HG03558 (cell line): ENCODE measurements at regions not wholly inside any gene's neighbourhood (a gene's known extent, or its start where the extent isn't known, plus 50 kb on each side); places are given as distances from the start of the nearest gene placed in this dataset.

Experiments
- ATAC-seq: cut with Tn5 transposase; IDR thresholded peaks from one replicate; pipeline ENCODE4 v1.9.1; 2021; ENCODE audit warnings: moderate number of reproducible peaks; ENCODE audit not compliant: unreplicated experiment; ENCODE audit errors: extremely low read depth

DNA sequence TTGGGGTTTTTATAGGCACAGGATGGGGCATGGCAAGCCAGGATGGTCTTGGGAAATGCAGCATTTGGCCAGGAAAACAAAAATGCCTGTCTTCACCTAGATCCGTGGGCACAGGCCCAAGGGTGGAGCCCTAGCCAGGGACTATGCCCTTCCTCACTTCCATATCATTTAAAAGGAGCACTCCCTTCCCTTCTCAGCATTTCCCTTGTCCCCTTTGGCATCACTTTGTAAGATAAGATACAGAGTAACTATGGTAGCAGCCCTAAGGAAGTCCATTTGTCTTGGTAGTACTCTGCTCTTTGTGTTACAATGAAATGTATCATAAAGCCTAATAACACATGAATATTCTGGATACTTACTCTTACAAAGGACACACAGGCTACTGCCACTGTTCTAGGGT, 1092.6 kb upstream of the TENM4 start:
- no peak for ATAC-seq

DNA sequence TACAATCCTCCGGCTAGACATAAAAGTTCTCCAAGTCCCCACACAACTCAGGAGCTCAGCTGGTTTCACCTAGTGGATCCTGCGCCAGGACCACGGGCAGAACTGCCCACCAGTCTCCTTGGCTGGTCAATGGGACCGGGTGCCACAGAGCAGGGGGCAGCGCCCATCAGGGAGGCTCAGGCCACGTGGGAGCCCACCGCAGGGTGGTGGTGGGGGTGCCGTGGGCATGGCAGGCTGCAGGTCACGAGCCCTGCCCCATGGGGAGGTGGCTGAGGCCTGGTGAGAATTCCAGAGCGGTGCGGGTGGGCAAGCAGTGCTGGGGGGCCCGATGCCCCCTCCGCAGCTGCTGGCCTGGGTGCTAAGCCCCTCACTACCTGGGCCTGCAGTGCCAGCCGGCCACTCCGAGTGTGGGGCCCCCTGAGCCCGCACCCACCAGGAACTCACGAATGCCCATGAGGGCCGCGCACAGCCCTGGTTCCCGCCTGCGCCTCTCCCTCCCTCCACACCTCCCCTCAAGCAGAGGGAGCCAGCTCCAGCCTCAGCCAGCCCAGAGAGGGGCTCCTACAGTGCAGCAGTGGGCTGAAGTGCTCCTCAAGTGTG, 1091.9 kb upstream of the TENM4 start:
- ATAC-seq: no peak

DNA sequence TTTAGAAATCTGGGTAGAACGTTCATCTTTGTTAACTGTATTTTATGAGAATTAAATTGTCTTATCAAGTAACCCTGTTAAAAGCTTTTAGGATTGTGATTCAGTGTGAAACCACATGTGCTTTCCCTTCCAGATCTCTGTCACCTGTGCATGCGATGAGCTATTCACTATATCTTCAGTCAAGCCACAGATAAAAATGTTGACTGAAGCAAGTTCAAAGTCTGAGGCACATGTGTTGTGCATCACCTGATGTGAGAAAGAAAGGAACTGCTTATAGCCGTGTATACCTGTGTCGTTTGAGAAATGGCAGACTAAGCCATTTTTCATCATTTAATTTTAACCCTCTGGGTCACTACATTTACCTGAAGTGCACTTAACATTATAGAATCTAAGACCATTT, 1088.9 kb upstream of the TENM4 start:
- ATAC-seq: no peak

DNA sequence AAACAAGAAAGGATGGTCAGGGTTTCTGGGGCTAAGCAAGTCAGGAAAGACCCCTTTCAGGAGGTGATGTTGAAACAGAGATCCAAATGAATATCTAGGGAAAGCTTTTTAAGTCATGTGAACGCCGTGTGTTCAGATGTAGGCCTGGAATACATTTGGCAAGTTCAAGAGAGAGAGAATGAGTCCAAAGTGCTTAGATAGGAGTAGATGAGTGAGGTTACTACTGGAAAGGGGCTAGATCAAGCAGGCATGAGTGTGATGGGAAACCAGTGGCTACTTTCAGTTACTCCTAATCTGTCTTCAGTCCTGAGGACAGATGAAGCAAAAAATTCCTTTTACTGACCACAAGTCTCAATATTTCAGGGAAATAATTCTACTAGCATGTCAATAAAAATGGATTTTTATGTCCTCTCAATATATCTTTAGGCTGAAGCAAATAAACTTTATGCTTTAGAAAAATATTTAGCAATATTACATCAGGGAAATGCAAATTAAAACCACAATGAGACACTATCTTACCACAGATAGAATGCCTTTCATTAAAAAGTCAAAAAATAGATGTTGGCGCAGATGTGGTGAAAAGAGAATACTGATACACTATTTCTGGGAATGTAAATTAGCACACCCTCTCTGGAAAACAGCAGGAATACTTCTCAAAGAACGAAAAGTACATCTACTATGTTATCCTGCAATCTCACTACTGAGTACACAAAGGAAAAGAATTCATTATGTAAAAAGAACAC, 1085.0 kb upstream of the TENM4 start:
- no peak for ATAC-seq

DNA sequence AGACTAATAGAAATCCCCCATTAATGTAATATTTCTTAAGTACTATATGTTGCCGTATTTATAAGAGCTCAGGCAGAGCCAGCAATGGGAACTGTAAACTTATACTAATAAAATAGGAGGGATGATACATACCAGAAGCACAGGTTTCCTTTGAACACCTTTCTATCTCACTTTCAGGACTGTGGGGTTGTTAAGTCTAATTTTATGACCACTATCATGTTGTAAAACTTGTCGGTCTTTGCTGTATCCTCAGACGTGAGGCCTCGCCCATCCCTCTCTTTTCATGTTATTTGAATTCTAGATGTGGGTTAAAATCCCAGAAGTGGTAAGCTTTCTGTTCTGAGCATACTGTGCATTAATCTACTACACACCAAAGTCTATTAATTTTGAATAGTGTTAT, 1083.5 kb upstream of the TENM4 start:
- ATAC-seq: no peak

DNA sequence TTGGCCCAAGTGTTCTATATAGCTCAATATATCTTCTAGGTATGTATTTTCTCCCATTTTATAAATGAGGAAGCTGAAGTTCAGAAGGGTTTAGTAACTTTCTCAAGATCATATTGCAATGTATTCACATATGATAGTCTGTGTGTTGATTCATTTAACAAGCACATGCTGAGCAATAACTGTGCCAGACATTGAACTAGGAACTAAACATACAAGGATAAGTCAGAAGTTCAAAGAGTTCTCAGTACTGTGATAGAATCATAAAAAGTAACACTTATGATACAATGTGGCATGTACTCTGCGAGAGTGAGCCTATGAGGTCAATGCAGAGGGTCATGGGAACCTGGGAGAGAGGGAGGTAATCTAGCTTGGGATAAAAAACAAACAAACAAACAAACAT, 1082.2 kb upstream of the TENM4 start:
- ATAC-seq: no peak

DNA sequence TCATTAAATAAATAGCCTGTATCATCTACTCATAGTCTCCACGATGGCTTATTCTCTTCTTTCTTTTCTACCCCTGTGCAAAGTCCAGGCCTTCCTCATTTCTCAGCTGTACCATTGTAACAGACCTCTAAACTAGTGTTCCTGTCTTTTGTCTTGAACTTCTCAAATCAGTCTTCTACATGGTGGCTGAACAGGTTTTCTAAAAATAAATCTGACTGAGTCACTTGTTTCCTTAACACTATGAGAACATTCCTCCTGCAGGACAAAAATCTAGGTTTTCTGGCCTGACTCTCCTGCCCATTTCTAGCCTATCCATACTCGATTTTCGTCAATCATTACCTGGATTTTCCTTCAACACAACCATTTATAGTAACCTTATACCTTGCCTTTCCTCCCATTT, 1080.8 kb upstream of the TENM4 start:
- no peak for ATAC-seq

DNA sequence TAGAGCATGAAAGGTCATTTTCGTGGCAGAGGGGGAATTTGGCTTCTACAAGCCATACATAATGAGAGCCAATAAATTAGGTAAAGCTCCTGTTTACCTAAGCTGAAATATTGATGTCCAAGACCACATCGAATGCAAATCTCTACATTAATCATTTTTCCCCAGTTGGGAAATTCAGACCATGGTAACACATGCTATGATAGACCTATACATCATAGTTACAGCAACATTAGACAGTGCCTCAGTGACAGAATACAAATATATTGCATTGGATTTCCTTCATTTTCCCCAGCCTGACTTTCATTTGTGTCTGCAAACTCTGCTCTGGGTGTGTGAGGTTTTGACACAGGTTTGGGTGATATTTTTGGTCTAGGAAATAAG, 1079.7 kb upstream of the TENM4 start:
- no peak for ATAC-seq

DNA sequence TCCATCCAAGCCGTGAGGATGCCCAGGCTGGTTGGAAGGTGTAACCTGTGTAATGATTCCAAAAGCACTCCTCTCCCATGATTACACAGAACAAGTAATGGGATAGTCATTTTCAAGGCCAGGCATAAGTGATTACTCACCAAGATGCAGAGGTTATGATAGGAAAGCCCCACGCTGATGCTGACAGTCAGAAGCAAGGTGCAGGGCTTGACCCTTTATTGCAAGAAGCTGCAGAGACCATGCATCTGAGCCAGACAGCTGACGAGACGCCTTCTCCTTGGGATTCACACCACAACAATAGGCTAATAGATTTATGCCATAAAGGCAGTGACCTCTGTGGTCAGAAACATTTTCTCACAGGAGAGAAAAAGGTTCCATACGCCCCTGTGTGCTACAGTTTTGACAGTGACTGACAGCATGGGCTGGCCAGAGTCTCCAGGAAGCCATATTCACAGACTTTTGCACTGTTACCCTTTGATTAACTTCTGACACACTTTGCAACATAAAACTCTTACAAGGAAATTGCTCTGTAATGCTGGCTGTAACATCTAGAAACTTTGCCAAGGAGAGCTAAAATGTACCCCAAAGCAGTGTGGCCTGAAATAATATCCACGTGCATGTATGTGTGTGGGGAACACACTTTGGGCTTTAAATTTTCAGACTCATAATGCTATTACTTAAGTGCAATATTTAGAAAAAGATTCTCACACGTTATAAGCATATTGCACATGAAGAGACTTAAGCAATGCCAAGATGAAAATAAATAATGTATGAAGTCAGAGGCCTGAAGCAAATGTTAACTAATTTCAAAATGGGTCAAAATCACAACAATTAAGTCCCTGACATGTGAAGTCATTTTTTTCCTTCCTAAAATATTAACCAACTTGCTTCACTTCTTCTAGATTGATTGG, 1079.0 kb upstream of the TENM4 start:
- no peak for ATAC-seq

DNA sequence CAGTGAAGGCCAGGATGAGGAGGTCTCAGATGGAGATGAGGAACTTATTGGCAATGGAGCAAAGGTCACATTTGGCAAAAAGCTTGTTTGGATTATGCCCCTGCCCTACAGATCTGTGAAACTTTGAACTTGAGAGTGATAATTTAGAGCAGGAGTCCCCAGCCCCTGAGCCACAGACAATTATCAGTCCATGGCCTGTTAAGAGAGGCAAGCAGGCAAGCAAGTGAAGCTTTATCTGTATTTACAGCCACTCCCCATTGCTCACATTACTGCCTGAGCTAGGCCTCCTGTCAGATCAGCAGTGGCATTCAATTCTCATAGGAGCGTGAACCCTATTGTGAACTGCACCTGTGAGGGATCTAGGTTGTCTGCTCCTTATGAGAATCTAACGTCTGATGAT, 1076.9 kb upstream of the TENM4 start:
- no peak for ATAC-seq

DNA sequence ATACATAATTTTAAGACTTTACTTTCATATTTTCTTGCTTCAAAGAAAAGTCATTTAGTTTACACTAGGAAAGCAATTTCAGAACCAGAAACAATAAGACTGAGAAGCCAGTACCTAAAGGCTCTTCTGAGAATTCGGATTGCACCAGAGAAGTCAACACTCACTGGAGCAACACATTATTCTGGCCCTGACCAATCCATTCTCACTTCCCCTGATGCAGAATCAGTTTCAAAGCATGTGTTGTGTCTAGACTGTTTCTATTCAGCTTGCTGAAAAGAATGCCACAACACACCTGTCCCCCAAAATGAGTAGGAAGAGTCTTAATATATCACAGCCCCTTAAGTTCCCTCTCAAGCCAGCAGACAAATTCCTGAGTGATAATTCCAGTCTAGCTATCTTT, 1074.3 kb upstream of the TENM4 start:
- no peak for ATAC-seq

DNA sequence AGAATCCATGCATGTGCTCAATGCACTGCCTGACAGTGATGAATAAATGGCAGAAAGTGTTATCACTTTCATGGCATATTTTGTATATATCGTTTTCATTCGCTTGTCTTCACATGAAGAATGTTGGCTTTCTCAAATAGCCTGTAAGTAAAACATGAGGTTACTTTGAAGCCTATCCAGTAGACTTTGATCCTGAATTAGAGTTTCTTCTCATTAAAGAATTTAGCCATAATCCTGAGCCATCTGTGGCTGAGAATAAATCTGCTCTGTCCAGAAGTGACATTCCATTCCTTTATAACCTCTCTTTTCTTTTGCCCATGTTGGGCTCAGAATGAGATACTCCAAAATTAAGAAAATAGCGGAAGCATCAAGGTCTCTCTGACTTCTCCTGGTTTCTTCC, 1071.7 kb upstream of the TENM4 start:
- ATAC-seq: no peak

DNA sequence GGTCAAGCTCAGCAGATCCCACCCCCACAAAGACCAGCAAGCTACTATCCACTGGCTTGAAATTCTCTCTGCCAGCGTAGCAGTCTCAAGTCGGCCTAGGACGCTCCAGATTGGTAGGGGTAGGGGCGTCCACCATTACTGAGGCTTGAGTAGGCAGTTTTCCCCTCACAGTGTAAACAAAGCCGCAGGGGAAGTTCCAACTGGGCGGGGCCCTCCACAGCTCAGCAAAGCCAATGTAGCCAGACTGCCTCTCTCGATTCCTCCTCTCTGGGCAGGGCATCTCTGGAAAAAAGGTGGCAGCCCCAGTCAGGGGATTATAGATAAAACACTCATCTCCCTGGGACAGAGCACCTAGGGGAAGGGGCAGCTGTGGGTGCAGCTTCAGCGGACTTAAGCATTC, 1064.9 kb upstream of the TENM4 start:
- no peak for ATAC-seq

DNA sequence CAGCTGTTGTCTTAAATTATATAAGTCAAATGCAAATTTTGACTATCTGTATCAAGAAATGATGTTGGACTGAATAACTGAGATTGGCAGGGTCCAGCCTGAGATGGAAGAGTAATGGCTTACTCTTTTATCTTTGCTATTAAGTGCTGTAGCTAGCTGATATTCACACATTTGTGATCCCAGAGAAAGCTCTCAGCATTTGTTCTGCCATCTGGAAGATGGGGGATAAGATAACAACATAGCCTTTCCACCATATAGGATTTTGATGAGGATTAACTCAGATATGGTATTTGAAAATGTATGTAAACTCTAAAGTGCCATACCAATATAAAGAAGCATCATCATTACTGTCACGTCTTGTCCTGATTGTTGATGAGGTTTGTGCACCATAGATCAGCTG, 1063.2 kb upstream of the TENM4 start:
- ATAC-seq: no peak

DNA sequence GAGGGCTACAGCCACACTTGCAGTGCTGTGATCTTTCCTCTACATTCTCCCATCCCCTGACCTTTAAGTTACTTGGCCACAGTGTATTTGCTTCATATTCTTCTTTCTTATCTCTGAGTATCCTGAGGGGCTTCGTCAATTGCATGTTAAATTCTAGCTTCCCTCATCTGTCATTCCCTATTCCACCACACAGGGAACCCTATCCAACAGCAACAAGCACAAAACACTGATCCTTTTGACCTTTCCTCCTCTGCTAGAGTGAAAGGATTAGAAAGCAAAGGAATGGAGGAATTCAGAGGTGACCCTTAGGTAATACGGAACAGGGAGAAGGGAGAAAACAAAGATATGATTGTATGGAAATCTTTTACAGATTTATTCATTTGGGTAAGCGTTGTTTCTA, 1061.7 kb upstream of the TENM4 start:
- no peak for ATAC-seq

DNA sequence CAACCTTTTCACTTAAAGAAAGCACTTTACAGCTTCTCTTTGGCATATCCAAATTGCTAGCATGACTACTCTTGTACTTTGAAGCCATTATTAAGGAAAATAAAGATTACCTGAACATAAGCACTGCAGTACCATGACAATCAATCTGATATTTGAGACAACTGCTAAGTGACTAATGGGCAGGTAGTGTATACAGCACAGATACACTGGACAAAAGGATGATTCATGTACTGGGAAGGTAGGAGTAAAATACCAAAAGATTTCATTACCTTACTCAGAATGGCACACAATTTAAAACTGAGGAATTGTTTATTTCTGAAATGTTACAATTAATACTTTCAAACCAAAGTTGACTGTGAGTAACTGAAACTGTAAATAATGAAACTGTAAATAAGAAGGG, 1054.3 kb upstream of the TENM4 start:
- no peak for ATAC-seq

DNA sequence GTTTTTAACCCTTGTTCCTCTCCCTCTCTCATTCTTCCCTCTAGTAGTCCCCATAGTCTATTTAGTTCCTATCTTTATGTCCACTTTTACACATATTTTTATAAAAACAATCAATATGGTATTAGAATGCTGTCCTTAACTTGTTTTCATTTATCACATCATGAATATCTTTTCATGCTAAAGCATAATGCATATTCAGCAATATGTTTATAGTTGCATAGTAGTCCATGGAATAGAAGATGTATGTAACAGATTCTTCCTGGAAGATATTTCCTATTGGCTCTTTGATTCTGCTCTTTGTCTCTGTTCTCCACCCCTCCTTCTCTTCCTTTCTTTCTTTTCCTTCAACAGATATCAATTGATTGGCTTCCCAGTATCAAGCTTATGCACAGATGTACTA, 1047.1 kb upstream of the TENM4 start:
- no peak for ATAC-seq

DNA sequence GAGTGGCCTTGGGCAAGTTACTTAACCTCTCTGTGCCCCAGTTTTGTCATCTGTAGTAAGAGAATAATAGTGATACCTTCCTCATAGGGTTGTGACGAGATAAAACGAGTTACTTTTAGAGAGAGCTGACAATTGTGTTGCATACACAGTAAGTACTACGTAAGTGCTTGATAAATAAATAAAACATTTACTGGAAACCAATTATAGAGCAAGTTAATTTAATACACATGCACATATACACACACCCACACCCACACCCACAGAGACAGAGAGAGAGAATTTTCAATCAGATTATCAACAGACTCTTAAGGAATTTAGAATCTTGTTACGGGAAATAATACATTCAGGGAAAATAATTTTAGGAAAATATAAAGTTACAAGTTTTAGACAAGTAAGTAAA, 1045.8 kb upstream of the TENM4 start:
- ATAC-seq: no peak

DNA sequence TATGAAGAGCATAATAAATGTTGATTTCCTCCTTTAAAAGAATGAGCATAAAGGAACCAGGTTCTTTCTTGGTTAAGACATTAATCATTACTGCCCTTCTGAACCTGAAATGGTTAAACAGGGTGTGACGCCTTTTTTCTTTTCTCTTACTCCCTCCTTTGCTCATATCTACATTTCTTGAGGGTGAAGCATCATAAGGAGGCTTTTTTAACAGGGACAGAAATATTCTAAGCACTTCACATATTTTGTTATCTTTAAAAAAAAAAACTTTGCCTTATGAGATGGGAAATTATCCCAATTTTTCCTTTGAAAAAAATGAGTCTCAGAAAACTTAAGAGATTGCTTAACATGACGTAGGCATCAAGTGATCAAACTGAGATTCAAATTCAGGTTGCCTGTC, 1036.3 kb upstream of the TENM4 start:
- ATAC-seq: no peak

DNA sequence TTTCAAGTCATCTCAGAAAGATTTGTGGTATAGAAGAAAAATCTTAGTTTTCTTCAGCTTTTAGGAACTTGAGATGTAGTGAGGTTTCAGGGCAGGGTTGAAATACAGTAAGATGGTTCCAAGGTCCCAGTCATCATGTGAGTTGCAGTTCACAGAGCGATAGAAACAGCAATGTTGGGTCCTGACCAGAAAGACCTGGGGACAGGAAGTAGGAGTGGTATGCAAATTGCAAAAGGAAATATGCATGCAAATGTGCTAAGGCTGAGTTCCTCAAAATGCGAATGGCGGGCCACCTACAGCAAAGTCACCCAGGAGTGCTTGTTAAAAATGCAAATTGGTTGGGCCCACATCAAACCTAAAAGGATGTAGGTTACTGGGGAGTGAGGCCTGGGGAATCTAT, 1032.7 kb upstream of the TENM4 start:
- no peak for ATAC-seq

DNA sequence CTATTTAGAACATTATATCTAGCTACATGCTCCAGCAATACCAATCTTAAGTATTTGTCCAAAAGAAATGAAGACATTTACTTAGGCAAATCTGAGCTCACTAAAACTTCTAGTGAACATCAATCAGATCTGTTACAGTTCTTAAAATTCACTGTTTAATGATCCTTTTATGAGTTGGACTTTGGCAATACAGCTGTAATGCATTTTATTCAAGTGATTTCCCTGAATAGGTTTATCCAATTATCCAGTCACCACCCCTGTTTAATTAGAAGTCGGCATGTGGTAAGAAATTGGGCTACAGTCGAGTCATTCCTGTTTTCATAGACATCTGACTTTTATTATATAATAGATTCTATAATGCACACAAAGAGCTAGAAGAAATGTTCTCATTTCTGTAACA, 1029.0 kb upstream of the TENM4 start:
- ATAC-seq: no peak
